Thyroid gland (tissue), 4 donors: ENCODE measurements at regions not wholly inside any gene's neighbourhood (a gene's known extent, or its start where the extent isn't known, plus 50 kb on each side); places are given as distances from the start of the nearest gene placed in this dataset.

Experiments
- DNase-seq, 2 donors: peaks; one replicate each; pipeline ENCODE4 v3.0.0-alpha.2; 2019
- H3K27ac ChIP-seq, 3 donors: fragments of 200-600 bp; sonication (generic); 1 replicate in 2 of 3; 2 replicates in 1 of 3; pipeline ENCODE4 v1.5.1; 2016 to 2019; ENCODE audit warnings: mild to moderate bottlenecking in 1 of 3, moderate library complexity in 1 of 3
- H3K27me3 ChIP-seq: fragments of 200-600 bp; sonication (generic); one replicate; pipeline ENCODE4 v1.5.1; 2019
- H3K36me3 ChIP-seq, 2 donors: fragments of 200-600 bp; sonication (generic); one replicate each; pipeline ENCODE4 v1.5.1; 2016 to 2019
- H3K4me1 ChIP-seq, 2 donors: fragments of 200-600 bp; sonication (generic); one replicate each; pipeline ENCODE4 v1.5.1; 2017 to 2019
- H3K4me3 ChIP-seq, 3 donors: fragments of 200-600 bp; sonication (generic); replicated peaks in 1 of 3; 1 replicate in 2 of 3; 2 replicates in 1 of 3; pipeline ENCODE4 v1.5.1; 2016; ENCODE audit warnings: mild to moderate bottlenecking in 1 of 3
- H3K9me3 ChIP-seq: fragments of 200-600 bp; sonication (generic); one replicate; pipeline ENCODE4 v1.5.1; 2017
- CTCF ChIP-seq, 6 experiments: fragments of 200-600 bp in 3 of 6; fragments of 450-650 bp in 3 of 6; sonication (generic) in 3 of 6; IDR thresholded peaks; one replicate each; pipeline ENCODE4 v1.5.1; 2016 to 2019; ENCODE audit warnings: antibody characterized with exemption in 6 of 6, mild to moderate bottlenecking in 2 of 6, inconsistent platforms in 1 of 6, moderate library complexity in 1 of 6
- POLR2A ChIP-seq, 2 donors: fragments of 450-650 bp; IDR thresholded peaks; one replicate each; pipeline ENCODE4 v1.6.1; 2017; ENCODE audit warnings: antibody characterized with exemption in 2 of 2, mild to moderate bottlenecking in 2 of 2, moderate library complexity in 1 of 2
- WGBS, 2 donors: methylation state at CpG; one replicate each; pipeline ENCODE4 v1.1.5; 2017; 5-methylcytosine and 5-hydroxymethylcytosine counted together
- intact Hi-C: fragments of 100-400 bp; cut with DNase I; formaldehyde crosslinking; loops from one replicate; pipeline ENCODE4 v1.15.1; 2023

- Histone ChIP-seq H3K4me3 (no peak overlapping the region), H3K9me3 (no peaks in the 10 kb centered on the region), H3K27me3 (no peaks in the 10 kb centered on the region), H3K36me3 (no peaks in the 10 kb centered on the region), H3K27ac (no peak overlapping the region), H3K4me1 (no peaks in the 10 kb centered on the region)
- TF ChIP-seq CTCF (IDR thresholded peaks at IDR 0.05): no peak
- no peak for DNase-seq
- 73 to 83% methylated on average over 4 of the region's 4 CpGs for WGBS, 2 donors
- intact Hi-C loops: no loop called here
Observed at GRCh38 chr3:66602237-66602636, 101.4 kb upstream of the LRIG1 start.

- Histone ChIP-seq H3K9me3 (no peaks in the 10 kb centered on the region), H3K4me3 (no peak overlapping the region), H3K4me1 (no peaks in the 10 kb centered on the region), H3K27ac (no peak overlapping the region), H3K36me3 (no peaks in the 10 kb centered on the region), H3K27me3 (no peaks in the 10 kb centered on the region)
- no peak for DNase-seq
- TF ChIP-seq POLR2A (IDR thresholded peaks at IDR 0.05) (no peak), CTCF (IDR thresholded peaks at IDR 0.05) (no peak)
- intact Hi-C loops: no loop called here
- 72 to 74% methylated on average over 5 of the region's 5 CpGs for WGBS, 2 donors
Observed at GRCh38 chr3:66602691-66603090, 101.9 kb upstream of the LRIG1 start.

- Histone ChIP-seq H3K4me1 (no peaks in the 10 kb centered on the region), H3K27ac (no peak overlapping the region), H3K9me3 (no peaks in the 10 kb centered on the region), H3K4me3 (no peak overlapping the region), H3K36me3 (no peaks in the 10 kb centered on the region), H3K27me3 (no peaks in the 10 kb centered on the region)
- DNase-seq: no peak
- intact Hi-C loops: no loop called here
- TF ChIP-seq POLR2A (IDR thresholded peaks at IDR 0.05) (no peak), CTCF (IDR thresholded peaks at IDR 0.05) (no peak)
- 72 to 81% methylated on average over 4 of the region's 4 CpGs for WGBS, 2 donors
Observed at GRCh38 chr3:66603151-66603611, 102.4 kb upstream of the LRIG1 start.

- WGBS, 2 donors: 75 to 82% methylated on average over 1 of the region's 1 CpG
- no peak overlapping the region for H3K4me3 ChIP-seq
Observed at GRCh38 chr3:66604481-66604880, 103.7 kb upstream of the LRIG1 start.

GRCh38 chr3:66606126-66606525 is 105.3 kb upstream of the LRIG1 start:
- no peak for TF ChIP-seq POLR2A (IDR thresholded peaks at IDR 0.05)
- no peak for DNase-seq
- no peaks in the 10 kb centered on the region for H3K9me3 ChIP-seq
- intact Hi-C loops: no loop called here
- no peak overlapping the region for H3K27ac ChIP-seq
- H3K4me1 ChIP-seq: no peaks in the 10 kb centered on the region
- no peaks in the 10 kb centered on the region for H3K36me3 ChIP-seq
- H3K4me3 ChIP-seq: no peak overlapping the region
- 96 to 100% methylated on average over 1 of the region's 1 CpG for whole genome bisulfite sequencing, 2 donors
- no peaks in the 10 kb centered on the region for H3K27me3 ChIP-seq

More at GRCh38 chr3:66604481-66604880, 103.7 kb upstream of the LRIG1 start:
- DNase-seq: no peak
- Histone ChIP-seq H3K9me3 (no peaks in the 10 kb centered on the region), H3K27ac (no peak overlapping the region), H3K27me3 (no peaks in the 10 kb centered on the region), H3K36me3 (no peaks in the 10 kb centered on the region), H3K4me1 (no peaks in the 10 kb centered on the region)
- intact Hi-C loops: no loop called here
- TF ChIP-seq CTCF (IDR thresholded peaks at IDR 0.05): no peak
- TF ChIP-seq POLR2A (IDR thresholded peaks at IDR 0.05): no peak

- no peaks in the 10 kb centered on the region for H3K4me1 ChIP-seq
- no peak for DNase-seq
- intact Hi-C loops: no loop called here
- H3K36me3 ChIP-seq: no peaks in the 10 kb centered on the region
- no peak overlapping the region for H3K4me3 ChIP-seq
- H3K27me3 ChIP-seq: no peaks in the 10 kb centered on the region
- WGBS, 2 donors: 82 to 100% methylated on average over 1 of the region's 1 CpG
- no peak overlapping the region for H3K27ac ChIP-seq
- no peaks in the 10 kb centered on the region for H3K9me3 ChIP-seq
- no peak for TF ChIP-seq POLR2A (IDR thresholded peaks at IDR 0.05)
- no peak for TF ChIP-seq CTCF (IDR thresholded peaks at IDR 0.05)
Observed at GRCh38 chr3:66606868-66607267, 106.0 kb upstream of the LRIG1 start.
